GM19328 (cell line): ENCODE measurements at regions not wholly inside any gene's neighbourhood (a gene's known extent, or its start where the extent isn't known, plus 50 kb on each side); places are given as distances from the start of the nearest gene placed in this dataset.
A peak's percentile ranks its signal among the peaks of the same experiment; 100 is the strongest.

Experiments used
- ATAC-seq: cut with Tn5 transposase; IDR thresholded peaks from one replicate; pipeline ENCODE4 v1.9.1; 2021; ENCODE audit warnings: mild to moderate bottlenecking, moderate library complexity; ENCODE audit not compliant: unreplicated experiment

GRCh38 chr4:14856062-14856933 lies 146.0 kb upstream of the CPEB2 start:
- ATAC-seq = peak; percentile 97

GRCh38 chr4:14856934-14857235 lies 145.4 kb upstream of the CPEB2 start:
- no peak for ATAC-seq

GRCh38 chr4:14857475-14857874 lies 144.8 kb upstream of the CPEB2 start:
- ATAC-seq = no peak

GRCh38 chr4:14857981-14858380 lies 144.3 kb upstream of the CPEB2 start:
- no peak for ATAC-seq

- no peak for ATAC-seq
Observed at GRCh38 chr4:14862891-14863290, 139.4 kb upstream of the CPEB2 start.

- no peak for ATAC-seq
Observed at GRCh38 chr4:14863418-14864364, 138.6 kb upstream of the CPEB2 start.

GRCh38 chr4:14864365-14865030 lies 137.8 kb upstream of the CPEB2 start:
- ATAC-seq = no peak

GRCh38 chr4:14865031-14865366 lies 137.3 kb upstream of the CPEB2 start:
- no peak for ATAC-seq

GRCh38 chr4:14865804-14866203 lies 136.5 kb upstream of the CPEB2 start:
- no peak for ATAC-seq

- no peak for ATAC-seq
Observed at GRCh38 chr4:14867847-14868246, 134.4 kb upstream of the CPEB2 start.

- no peak for ATAC-seq
Observed at GRCh38 chr4:14868426-14869395, 133.6 kb upstream of the CPEB2 start.

GRCh38 chr4:14871676-14872430 lies 130.4 kb upstream of the CPEB2 start:
- ATAC-seq = no peak

- ATAC-seq = peak; percentile 41
Observed at GRCh38 chr4:14874990-14875389, 127.3 kb upstream of the CPEB2 start.

- peak; percentile 22 for ATAC-seq
Observed at GRCh38 chr4:14877246-14878225, 124.7 kb upstream of the CPEB2 start.

- ATAC-seq = no peak
Observed at GRCh38 chr4:14878681-14879080, 123.6 kb upstream of the CPEB2 start.

GRCh38 chr4:14879683-14880082 lies 122.6 kb upstream of the CPEB2 start:
- no peak for ATAC-seq

- ATAC-seq = no peak
Observed at GRCh38 chr4:14880805-14881204, 121.5 kb upstream of the CPEB2 start.

- no peak for ATAC-seq
Observed at GRCh38 chr4:14883166-14883565, 119.1 kb upstream of the CPEB2 start.
